BLaER1 (cell line): ENCODE measurements at regions not wholly inside any gene's neighbourhood (a gene's known extent, or its start where the extent isn't known, plus 50 kb on each side); places are given as distances from the start of the nearest gene placed in this dataset.

Experiments used
- H3K27ac ChIP-seq: shearing (Covaris generic); formaldehyde crosslinking; 2 replicates; pipeline ENCODE4 v1.8.1; 2022
- H3K27me3 ChIP-seq: shearing (Covaris generic); formaldehyde crosslinking; 2 replicates; pipeline ENCODE4 v1.8.1; 2022
- H3K36me3 ChIP-seq: shearing (Covaris generic); formaldehyde crosslinking; 2 replicates; pipeline ENCODE4 v1.8.1; 2022
- H3K4me1 ChIP-seq: shearing (Covaris generic); formaldehyde crosslinking; 2 replicates; pipeline ENCODE4 v1.8.1; 2022
- H3K4me2 ChIP-seq: shearing (Covaris generic); formaldehyde crosslinking; 2 replicates; pipeline ENCODE4 v1.8.1; 2022
- H3K4me3 ChIP-seq: shearing (Covaris generic); formaldehyde crosslinking; 2 replicates; pipeline ENCODE4 v1.8.1; 2022
- H3K9ac ChIP-seq: shearing (Covaris generic); formaldehyde crosslinking; 2 replicates; pipeline ENCODE4 v1.8.1; 2022
- H3K9me3 ChIP-seq: shearing (Covaris generic); formaldehyde crosslinking; 2 replicates; pipeline ENCODE4 v1.8.1; 2022
- H4K20me1 ChIP-seq: shearing (Covaris generic); formaldehyde crosslinking; 2 replicates; pipeline ENCODE4 v1.8.1; 2022
- Cebpa-rat ChIP-seq: shearing (Covaris generic); IDR thresholded peaks from 2 replicates; pipeline ENCODE4 v1.8.1; 2022

DNA sequence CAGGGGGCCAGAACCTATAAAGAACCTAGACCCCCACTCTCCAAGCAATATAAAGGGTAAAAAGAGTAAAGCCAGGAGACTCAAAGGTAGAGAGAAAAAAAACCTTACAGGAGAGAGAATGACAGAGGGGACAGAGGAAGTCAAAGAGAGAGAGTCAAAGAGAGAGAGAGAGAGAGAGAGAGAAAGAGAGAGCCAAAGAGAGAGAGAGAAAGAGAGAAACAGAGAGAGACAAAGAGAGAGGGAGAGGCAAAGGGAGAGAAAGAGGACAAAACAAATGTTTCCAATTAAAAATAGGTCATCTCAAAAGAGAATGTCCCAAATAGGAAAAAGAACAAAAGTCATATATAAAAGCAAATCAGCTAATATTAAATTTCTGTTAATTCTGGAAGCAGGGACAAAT is 251.5 kb downstream of the DPY19L2 start:
- H3K27ac ChIP-seq, result no peak overlapping the region
- no peaks in the 10 kb centered on the region for H3K36me3 ChIP-seq
- H3K9ac ChIP-seq, result no peak overlapping the region
- peaks cover 22% of the 10 kb centered on the region for H3K9me3 ChIP-seq
- no peak overlapping the region for H3K4me3 ChIP-seq
- no peak for TF ChIP-seq Cebpa-rat
- H3K27me3 ChIP-seq, result no peaks in the 10 kb centered on the region
- no peaks in the 10 kb centered on the region for H4K20me1 ChIP-seq
- H3K4me1 ChIP-seq, result no peaks in the 10 kb centered on the region
- H3K4me2 ChIP-seq, result no peak overlapping the region

- Histone ChIP-seq H3K9ac (no peak overlapping the region), H3K27ac (no peak overlapping the region), H3K27me3 (no peaks in the 10 kb centered on the region), H3K4me1 (peaks cover 13% of the 10 kb centered on the region), H3K36me3 (no peaks in the 10 kb centered on the region), H3K4me2 (no peak overlapping the region), H3K9me3 (peaks cover 17% of the 10 kb centered on the region), H4K20me1 (no peaks in the 10 kb centered on the region), H3K4me3 (no peak overlapping the region)
- TF ChIP-seq Cebpa-rat, result no peak
Measured at GRCh38 chr12:63415357-63415756, 252.9 kb downstream of the DPY19L2 start.

GRCh38 chr12:63410197-63410596 is 258.1 kb downstream of the DPY19L2 start:
- H3K9me3 ChIP-seq, result peaks cover 16% of the 10 kb centered on the region
- no peaks in the 10 kb centered on the region for H3K27me3 ChIP-seq
- H3K36me3 ChIP-seq, result no peaks in the 10 kb centered on the region
- peaks cover 26% of the 10 kb centered on the region for H3K4me1 ChIP-seq
- no peak overlapping the region for H3K4me3 ChIP-seq
- H3K27ac ChIP-seq, result peak overlapping the region; percentile 36; the same call in 1 of the 2 replicates
- no peak overlapping the region for H3K9ac ChIP-seq
- H3K4me2 ChIP-seq, result peak overlapping the region; percentile 71
- no peak for TF ChIP-seq Cebpa-rat
- H4K20me1 ChIP-seq, result no peaks in the 10 kb centered on the region

- Histone ChIP-seq H4K20me1 (no peaks in the 10 kb centered on the region), H3K4me2 (no peak overlapping the region), H3K36me3 (no peaks in the 10 kb centered on the region), H3K4me3 (no peak overlapping the region), H3K27me3 (no peaks in the 10 kb centered on the region), H3K27ac (no peak overlapping the region), H3K9ac (no peak overlapping the region), H3K9me3 (peaks cover 11% of the 10 kb centered on the region), H3K4me1 (peaks cover 30% of the 10 kb centered on the region)
- no peak for TF ChIP-seq Cebpa-rat
Measured at GRCh38 chr12:63406781-63407180, 255.8 kb upstream of the AVPR1A start.

DNA sequence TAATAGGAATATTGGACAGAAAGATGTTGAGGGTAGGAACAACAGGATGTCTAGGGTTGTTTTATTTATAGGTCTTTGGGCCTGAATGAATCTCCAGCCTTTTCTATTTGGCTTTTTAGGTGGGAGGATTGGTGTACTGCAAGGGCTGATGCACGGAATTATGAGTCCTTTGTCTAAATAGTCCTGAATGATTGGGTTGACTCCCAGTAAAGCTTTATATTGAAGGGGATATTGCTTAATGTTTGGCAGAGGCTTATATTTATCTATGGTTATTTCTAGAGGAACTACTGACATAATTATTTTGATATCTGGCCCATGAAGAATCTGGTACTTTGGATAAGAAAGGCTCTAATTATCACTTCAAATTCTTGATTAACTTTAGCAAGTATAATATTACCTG is 253.6 kb upstream of the AVPR1A start:
- H3K36me3 ChIP-seq, result no peaks in the 10 kb centered on the region
- peaks cover 10% of the 10 kb centered on the region for H3K4me1 ChIP-seq
- H4K20me1 ChIP-seq, result no peaks in the 10 kb centered on the region
- H3K9me3 ChIP-seq, result peaks cover 20% of the 10 kb centered on the region
- TF ChIP-seq Cebpa-rat, result no peak
- no peak overlapping the region for H3K4me3 ChIP-seq
- no peaks in the 10 kb centered on the region for H3K27me3 ChIP-seq
- no peak overlapping the region for H3K4me2 ChIP-seq
- H3K27ac ChIP-seq, result no peak overlapping the region
- no peak overlapping the region for H3K9ac ChIP-seq

DNA sequence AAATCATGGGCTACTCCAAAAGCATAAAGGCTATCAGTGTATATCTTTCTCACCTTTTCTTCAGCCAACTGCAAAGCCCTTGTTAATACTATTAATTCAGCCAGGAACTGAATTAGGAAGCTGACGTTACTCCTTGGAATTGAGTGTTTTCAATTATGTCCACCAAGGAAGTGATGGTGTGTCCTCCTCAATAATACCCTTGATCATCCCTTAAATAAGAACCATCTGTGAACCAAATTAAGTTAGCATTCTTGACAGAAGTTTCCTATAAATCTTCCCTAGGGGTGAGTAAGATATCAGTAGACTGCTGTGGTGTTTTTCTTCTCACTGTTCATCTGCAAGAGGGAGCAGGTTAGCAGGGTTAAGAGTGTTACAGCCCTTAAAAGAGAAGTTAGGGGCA is 252.3 kb upstream of the AVPR1A start:
- H3K9me3 ChIP-seq, result peaks cover 33% of the 10 kb centered on the region
- no peaks in the 10 kb centered on the region for H3K27me3 ChIP-seq
- H3K27ac ChIP-seq, result no peak overlapping the region
- no peak for TF ChIP-seq Cebpa-rat
- H3K4me1 ChIP-seq, result peaks cover 10% of the 10 kb centered on the region
- no peak overlapping the region for H3K4me3 ChIP-seq
- no peaks in the 10 kb centered on the region; the same call in 1 of the 2 replicates for H3K36me3 ChIP-seq
- H3K4me2 ChIP-seq, result no peak overlapping the region
- H4K20me1 ChIP-seq, result no peaks in the 10 kb centered on the region
- H3K9ac ChIP-seq, result no peak overlapping the region

DNA sequence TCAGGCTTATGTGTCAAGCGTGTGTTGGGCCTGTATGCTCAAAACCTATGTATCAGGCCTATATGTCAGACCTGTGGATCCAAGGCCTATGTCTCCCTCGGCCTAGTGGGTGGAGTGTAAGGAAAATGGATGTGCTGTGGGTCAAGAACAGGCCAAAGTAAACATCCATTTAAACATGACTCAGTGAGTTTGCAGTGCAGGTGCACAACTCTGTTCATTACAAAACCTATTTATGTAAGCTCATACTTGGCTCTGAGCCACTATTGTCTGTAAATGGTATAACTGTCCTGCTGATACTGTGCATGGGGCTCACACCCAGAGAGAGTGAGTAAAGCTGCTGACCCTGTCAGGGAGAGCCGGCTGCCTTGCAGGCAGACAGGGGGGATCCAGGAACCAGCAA is 249.7 kb upstream of the AVPR1A start:
- Histone ChIP-seq H3K4me1 (peaks cover 9% of the 10 kb centered on the region), H3K9me3 (peaks cover 23% of the 10 kb centered on the region), H3K27me3 (no peaks in the 10 kb centered on the region), H3K4me3 (no peak overlapping the region), H3K4me2 (no peak overlapping the region), H4K20me1 (no peaks in the 10 kb centered on the region), H3K36me3 (no peaks in the 10 kb centered on the region; the same call in 1 of the 2 replicates), H3K27ac (no peak overlapping the region), H3K9ac (no peak overlapping the region)
- TF ChIP-seq Cebpa-rat, result no peak

GRCh38 chr12:63400318-63400717 is 249.3 kb upstream of the AVPR1A start:
- no peak overlapping the region for H3K4me3 ChIP-seq
- no peaks in the 10 kb centered on the region for H4K20me1 ChIP-seq
- no peaks in the 10 kb centered on the region; the same call in 1 of the 2 replicates for H3K36me3 ChIP-seq
- peaks cover 5% of the 10 kb centered on the region for H3K4me1 ChIP-seq
- no peak overlapping the region for H3K27ac ChIP-seq
- peaks cover 23% of the 10 kb centered on the region for H3K9me3 ChIP-seq
- no peak for TF ChIP-seq Cebpa-rat
- no peaks in the 10 kb centered on the region for H3K27me3 ChIP-seq
- H3K9ac ChIP-seq, result no peak overlapping the region
- H3K4me2 ChIP-seq, result no peak overlapping the region

DNA sequence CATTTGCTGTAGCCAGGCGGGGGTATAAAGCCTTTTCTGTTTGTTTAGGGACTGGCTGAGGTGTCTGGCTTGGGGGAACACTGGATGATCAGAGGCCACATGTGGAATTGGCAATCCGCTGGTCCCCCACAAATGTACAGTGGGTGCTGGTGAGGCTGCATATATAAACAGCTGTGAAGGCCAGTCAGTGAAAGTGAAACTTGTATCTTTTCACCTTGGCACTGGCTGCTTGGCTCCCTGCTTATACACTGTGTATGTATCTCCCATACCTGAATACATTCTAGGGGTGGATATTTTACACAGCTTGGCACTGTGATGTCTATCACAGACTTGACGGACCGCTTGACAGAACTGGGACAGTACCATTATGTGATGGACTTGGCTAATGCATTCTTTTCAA is 246.8 kb upstream of the AVPR1A start:
- H4K20me1 ChIP-seq, result no peaks in the 10 kb centered on the region
- H3K4me1 ChIP-seq, result no peaks in the 10 kb centered on the region
- no peak overlapping the region for H3K4me2 ChIP-seq
- H3K36me3 ChIP-seq, result no peaks in the 10 kb centered on the region; the same call in 1 of the 2 replicates
- peaks cover 23% of the 10 kb centered on the region for H3K9me3 ChIP-seq
- no peak for TF ChIP-seq Cebpa-rat
- H3K27ac ChIP-seq, result no peak overlapping the region
- no peaks in the 10 kb centered on the region for H3K27me3 ChIP-seq
- H3K9ac ChIP-seq, result no peak overlapping the region
- H3K4me3 ChIP-seq, result no peak overlapping the region

- Histone ChIP-seq H3K4me2 (no peak overlapping the region), H3K27ac (no peak overlapping the region), H3K27me3 (no peaks in the 10 kb centered on the region), H3K9me3 (peaks cover 23% of the 10 kb centered on the region), H3K4me3 (no peak overlapping the region), H3K9ac (no peak overlapping the region), H3K4me1 (no peaks in the 10 kb centered on the region), H4K20me1 (no peaks in the 10 kb centered on the region), H3K36me3 (no peaks in the 10 kb centered on the region; the same call in 1 of the 2 replicates)
- no peak for TF ChIP-seq Cebpa-rat
Measured at GRCh38 chr12:63396135-63396534, 245.1 kb upstream of the AVPR1A start.

GRCh38 chr12:63394983-63395382 is 244.0 kb upstream of the AVPR1A start:
- no peak for TF ChIP-seq Cebpa-rat
- Histone ChIP-seq H3K9ac (no peak overlapping the region), H3K27me3 (no peaks in the 10 kb centered on the region), H3K4me3 (no peak overlapping the region), H3K4me1 (no peaks in the 10 kb centered on the region), H4K20me1 (no peaks in the 10 kb centered on the region), H3K9me3 (peaks cover 17% of the 10 kb centered on the region), H3K4me2 (no peak overlapping the region), H3K27ac (no peak overlapping the region), H3K36me3 (no peaks in the 10 kb centered on the region; the same call in 1 of the 2 replicates)
